Kidney (tissue), 13 donors: ENCODE measurements at regions not wholly inside any gene's neighbourhood (a gene's known extent, or its start where the extent isn't known, plus 50 kb on each side); places are given as distances from the start of the nearest gene placed in this dataset.
A peak's percentile ranks its signal among the peaks of the same experiment; 100 is the strongest.

Source experiments
- DNase-seq, 5 donors: peaks; one replicate each; pipeline ENCODE4 v3.0.0-alpha.2; 2013 to 2020
- FAIRE-seq: peaks from 2 replicates; lab custom pipeline; 2012; peaks lifted over from hg19 to GRCh38; lab: Jason Lieb, UNC
- H3K27ac ChIP-seq, 2 donors: one replicate each; pipeline ENCODE4 v1.7.0; 2013; ENCODE audit warnings: low read depth in 2 of 2, low read length in 2 of 2, inconsistent platforms in 1 of 2
- H3K27me3 ChIP-seq: one replicate; pipeline ENCODE4 v1.7.1; 2013; ENCODE audit warnings: low read length, inconsistent platforms; ENCODE audit not compliant: control insufficient read depth, insufficient read depth
- H3K36me3 ChIP-seq, 3 donors: one replicate each; pipeline versions ENCODE4 v1.7.0 to v1.7.1; 2013; ENCODE audit warnings: low read length in 3 of 3, control low read depth in 1 of 3, inconsistent platforms in 1 of 3; ENCODE audit not compliant: insufficient read depth in 3 of 3, control insufficient read depth in 2 of 3
- H3K4me1 ChIP-seq, 3 donors: one replicate each; pipeline versions ENCODE4 v1.7.0 to v1.7.1; 2013; ENCODE audit warnings: low read length in 3 of 3, inconsistent platforms in 1 of 3, low read depth in 1 of 3; ENCODE audit not compliant: control insufficient read depth in 2 of 3, insufficient read depth in 2 of 3
- H3K4me3 ChIP-seq, 3 donors: one replicate each; pipeline versions ENCODE4 v1.7.0 to v1.8.1; 2013; ENCODE audit warnings: low read length in 3 of 3, control low read depth in 1 of 3, inconsistent platforms in 1 of 3
- H3K9ac ChIP-seq, 3 donors: one replicate each; pipeline versions ENCODE4 v1.7.0 to v1.7.1; 2013; ENCODE audit warnings: low read length in 3 of 3, control low read depth in 1 of 3, inconsistent platforms in 1 of 3
- H3K9me3 ChIP-seq, 3 donors: one replicate each; pipeline versions ENCODE4 v1.7.0 to v1.7.1; 2013; ENCODE audit warnings: low read length in 3 of 3, control low read depth in 1 of 3, inconsistent platforms in 1 of 3; ENCODE audit not compliant: control insufficient read depth in 2 of 3, insufficient read depth in 1 of 3
- CTCF ChIP-seq: IDR thresholded peaks from 3 replicates; pipeline ENCODE4 v1.5.1; 2012; ENCODE audit warnings: mild to moderate bottlenecking, moderate library complexity, borderline replicate concordance; ENCODE audit not compliant: insufficient read depth; ENCODE audit errors: extremely low read depth
- intact Hi-C: fragments of 100-400 bp; cut with DNase I; formaldehyde crosslinking; loops from one replicate; pipeline ENCODE4 v1.11.1; 2022
- donor health status: control.
- donor health status: control.
- donor health status: control.
- donor health status: control.
- donor health status: control.
- donor health status: DM: yes; HTN: yes; CAD: no.
- donor health status: Normal renal cell carcinoma (clear cell type).

- no peak overlapping the region for H3K4me3 ChIP-seq
- H3K9me3 ChIP-seq, result peaks cover 3 to 9% (median 5%) of the 10 kb centered on the region in 3 donors
- no peaks in the 10 kb centered on the region for H3K36me3 ChIP-seq
- TF ChIP-seq CTCF, result no peak
- H3K9ac ChIP-seq, result no peak overlapping the region
- DNase-seq (no peak), FAIRE-seq (no peak)
- intact Hi-C loops, result no loop called here
- H3K27me3 ChIP-seq, result no peaks in the 10 kb centered on the region
- no peak overlapping the region for H3K27ac ChIP-seq
- peaks cover 0 to 4% (median 0%) of the 10 kb centered on the region in 3 donors for H3K4me1 ChIP-seq
Observed at GRCh38 chr20:24868959-24869358, 80.1 kb upstream of the CST7 start.

GRCh38 chr20:24870057-24870456 lies 79.0 kb upstream of the CST7 start:
- Histone ChIP-seq H3K36me3 (no peaks in the 10 kb centered on the region), H3K4me3 (no peak overlapping the region), H3K9me3 (peaks cover 3 to 5% (median 4%) of the 10 kb centered on the region in 3 donors), H3K4me1 (peaks cover 0 to 4% (median 0%) of the 10 kb centered on the region in 3 donors), H3K27me3 (no peaks in the 10 kb centered on the region), H3K9ac (no peak overlapping the region), H3K27ac (no peak overlapping the region)
- DNase-seq (no peak), FAIRE-seq (no peak)
- no peak for TF ChIP-seq CTCF
- intact Hi-C loops, result no loop called here

- Histone ChIP-seq H3K27me3 (no peaks in the 10 kb centered on the region), H3K9ac (no peak overlapping the region), H3K4me3 (no peak overlapping the region), H3K4me1 (peaks cover 0 to 4% (median 0%) of the 10 kb centered on the region in 3 donors), H3K9me3 (no peaks in the 10 kb centered on the region), H3K36me3 (no peaks in the 10 kb centered on the region), H3K27ac (no peak overlapping the region)
- peak in 4 of 5 donors; percentile 66 to 79 (median 71) for DNase-seq
- intact Hi-C loops, result no loop called here
- no peak for FAIRE-seq
- TF ChIP-seq CTCF, result no peak
Observed at GRCh38 chr20:24870881-24871280, 78.2 kb upstream of the CST7 start.
